ENCODE measurements at regions not wholly inside any gene's neighbourhood (a gene's known extent, or its start where the extent isn't known, plus 50 kb on each side); places are given as distances from the start of the nearest gene placed in this dataset.

- TF ChIP-seq CTCF (IDR thresholded peaks at IDR 0.05; ENCODE audit: low read depth, low read length): no peak
- no peak for DNase-seq (ENCODE audit: low read depth in 2 of 2)
- H3K4me3 ChIP-seq (replicated peaks in 1 of 2; ENCODE audit: low read depth in 2 of 2, low read length in 2 of 2): no peak overlapping the region
Measured at GRCh38 chr6:73878403-73878802, 182.4 kb downstream of the CD109 start.
